K562 (cell line): ENCODE measurements at regions not wholly inside any gene's neighbourhood (a gene's known extent, or its start where the extent isn't known, plus 50 kb on each side); places are given as distances from the start of the nearest gene placed in this dataset.

Experiments
- ATAC-seq: fragments of 200-7000 bp; cut with Tn5 transposase; 3 replicates; pipeline ENCODE4 v1.9.1; 2020; ENCODE audit warnings: moderate library complexity
- BruUV-seq: library from RNA; stranded (reverse); fragments of 400-500 nt; replicated peaks from 2 replicates; lab custom pipeline; 2021; lab: Mats Ljungman, UMichigan
- CTCF ChIA-PET: fragments of 300-600 bp; formaldehyde crosslinking; extraction: SDS; loops from one replicate; lab custom pipeline; 2021; ENCODE audit warnings: low intra/inter-chr PET ratio; lab: Yijun Ruan, JAX
- POLR2A ChIA-PET: fragments of 300-600, 350-650 bp; sonication (Branson Sonifier 250); formaldehyde crosslinking; extraction: SDS; loops from one replicate; lab custom pipeline; 2021; ENCODE audit warnings: antibody characterized with exemption, inconsistent platforms; lab: Yijun Ruan, JAX
- DNase-seq, 4 experiments: peaks; one replicate each; pipeline versions ENCODE4 v3.0.0 to v3.0.0-alpha.2; 2011 to 2018; ENCODE audit warnings: low spot score in 3 of 4, mixed read lengths in 3 of 4; ENCODE audit errors: extremely low read depth in 1 of 4
- FAIRE-seq: peaks from 2 replicates; lab custom pipeline; 2011; peaks lifted over from hg19 to GRCh38; lab: Jason Lieb, UNC
- H2AFZ ChIP-seq: 2 replicates; pipeline ENCODE4 v1.6.0; 2011; ENCODE audit warnings: low read depth, low read length, control low read depth, inconsistent platforms
- H3K27ac ChIP-seq: fragments of 200-600 bp; 3 replicates; pipeline ENCODE4 v1.8.0; 2011; ENCODE audit warnings: low read depth, mild to moderate bottlenecking, control low read depth, inconsistent platforms, low read length, moderate library complexity, mixed read lengths; ENCODE audit errors: extremely low read depth
- H3K27me3 ChIP-seq, 2 experiments: fragments of 300-600 bp in 1 of 2; 2 replicates in 1 of 2; 3 replicates in 1 of 2; pipeline versions ENCODE4 v1.6.0 to v1.8.0; 2011; ENCODE audit warnings: inconsistent platforms in 2 of 2, low read length in 2 of 2, mild to moderate bottlenecking in 1 of 2, mixed read lengths in 1 of 2, moderate library complexity in 1 of 2; ENCODE audit not compliant: control insufficient read depth in 2 of 2, insufficient read depth in 2 of 2
- H3K36me3 ChIP-seq: fragments of 300-600 bp; 3 replicates; pipeline ENCODE4 v1.8.0; 2011; ENCODE audit warnings: mild to moderate bottlenecking, low read length, inconsistent platforms; ENCODE audit not compliant: control insufficient read depth, insufficient read depth
- H3K4me1 ChIP-seq, 2 experiments: fragments of 200-600 bp in 1 of 2; replicated peaks in 1 of 2; 2 replicates in 1 of 2; 3 replicates in 1 of 2; pipeline versions ENCODE4 v1.5.1 to v1.8.0; 2011; ENCODE audit warnings: inconsistent platforms in 2 of 2, low read length in 2 of 2, mild to moderate bottlenecking in 1 of 2, mixed read lengths in 1 of 2, moderate library complexity in 1 of 2; ENCODE audit not compliant: control insufficient read depth in 2 of 2, insufficient read depth in 2 of 2
- H3K4me2 ChIP-seq: 2 replicates; pipeline ENCODE4 v1.6.1; 2011; ENCODE audit warnings: low read length, control low read depth, inconsistent platforms, mixed read lengths; ENCODE audit not compliant: insufficient read depth
- H3K4me3 ChIP-seq: fragments of 200-600 bp; sonication (generic), shearing (Covaris generic); 2 replicates; pipeline ENCODE4 v1.5.1; 2016; ENCODE audit warnings: control low read depth, inconsistent platforms
- H3K79me2 ChIP-seq: fragments of 200-600 bp; 3 replicates; pipeline ENCODE4 v1.8.0; 2011; ENCODE audit warnings: low read length, inconsistent platforms; ENCODE audit not compliant: control insufficient read depth, insufficient read depth
- H3K9ac ChIP-seq, 2 experiments: 2 replicates each; pipeline versions ENCODE4 v1.6.0 to v1.6.1; 2011; ENCODE audit warnings: low read depth in 2 of 2, low read length in 2 of 2, control low read depth in 1 of 2, inconsistent platforms in 1 of 2, mild to moderate bottlenecking in 1 of 2, mixed read lengths in 1 of 2; ENCODE audit not compliant: insufficient read depth in 1 of 2
- H3K9me1 ChIP-seq: one replicate; pipeline ENCODE4 v1.6.0; 2011; ENCODE audit warnings: inconsistent platforms, mild to moderate bottlenecking, low read length, moderate library complexity; ENCODE audit not compliant: control insufficient read depth, insufficient read depth
- H3K9me3 ChIP-seq: replicated peaks from 2 replicates; pipeline ENCODE4 v1.5.1; 2011; ENCODE audit warnings: low read depth, low read length, inconsistent platforms; ENCODE audit not compliant: control insufficient read depth, insufficient read depth
- H4K20me1 ChIP-seq: replicated peaks from 2 replicates; pipeline ENCODE4 v1.6.1; 2011; ENCODE audit warnings: low read length, inconsistent platforms, mixed read lengths; ENCODE audit not compliant: control insufficient read depth, insufficient read depth
- CREB3L1 ChIP-seq: fragments of 450-650 bp; IDR thresholded peaks from 2 replicates; pipeline ENCODE4 v1.6.1; 2014; ENCODE audit warnings: low read depth, mild to moderate bottlenecking, moderate library complexity, borderline replicate concordance
- GATAD2B ChIP-seq: fragments of 450-650 bp; IDR thresholded peaks from 2 replicates; pipeline ENCODE4 v1.6.1; 2017; ENCODE audit warnings: mild to moderate bottlenecking, borderline replicate concordance
- LARP7 ChIP-seq: fragments of 450-650 bp; IDR thresholded peaks from 2 replicates; pipeline ENCODE4 v1.6.1; 2016
- POLR2B ChIP-seq: fragments of 450-650 bp; IDR thresholded peaks from 2 replicates; pipeline ENCODE4 v1.6.1; 2018; ENCODE audit warnings: low read depth; ENCODE audit not compliant: partially characterized antibody
- SRSF1 ChIP-seq: fragments of 200-400 bp; formaldehyde crosslinking; IDR thresholded peaks from 2 replicates; pipeline ENCODE4 v1.6.1; 2017; ENCODE audit warnings: mild to moderate bottlenecking, low read depth, low read length, moderate library complexity
- whole genome bisulfite sequencing: fragments of 100-300 bp; shearing (Covaris generic); methylation state at CpG from one replicate; pipeline ENCODE4 v1.1.6; 2016; ENCODE audit warnings: low coverage, mixed read lengths; ENCODE audit not compliant: insufficient coverage; ENCODE audit errors: missing lambda C conversion rate; 5-methylcytosine and 5-hydroxymethylcytosine counted together
- in situ Hi-C: fragments of 300-500 bp; cut with MboI; formaldehyde crosslinking; loops from 4 replicates; pipeline ENCODE4 v1.15.0; 2018; ENCODE audit warnings: inconsistent platforms, mixed read lengths
- intact Hi-C: fragments of 100-400 bp; cut with micrococcal nuclease; formaldehyde crosslinking; loops from 2 replicates; pipeline ENCODE4 v1.14.2; 2022

- TF ChIP-seq SRSF1 (no peak), LARP7 (no peak), CREB3L1 (no peak), POLR2B (no peak)
Measured at GRCh38 chr1:30244801-30245200, 478.6 kb downstream of the MATN1 start (continued).

- Histone ChIP-seq H3K9me3 (no peaks in the 10 kb centered on the region), H3K9me1 (no peaks in the 10 kb centered on the region), H2AFZ (no peak overlapping the region), H3K4me2 (no peak overlapping the region), H3K4me3 (no peak overlapping the region), H3K9ac (no peak overlapping the region), H3K27ac (no peak overlapping the region), H3K4me1 (no peaks in the 10 kb centered on the region), H3K36me3 (no peaks in the 10 kb centered on the region), H3K79me2 (no peaks in the 10 kb centered on the region), H3K27me3 (peaks cover 28 to 70% of the 10 kb centered on the region in 2 experiments), H4K20me1 (peaks cover 3% of the 10 kb centered on the region; the same call in 1 of the 2 replicates)
- no peak for ATAC-seq
- no peak for FAIRE-seq
- intact Hi-C loops (no loop called here), in situ Hi-C loops (no loop called here)
- 0% methylated on average over 5 of the region's 5 CpGs for WGBS
- BruUV-seq: no TSS peak
- no peak for DNase-seq
- POLR2A ChIA-PET: interaction anchor here (0.8 to 1.1 kb wide), 2 partner anchors 8 to 758 kb away, joined by 3 to 9 read pairs; no protein-coding TSS in a partner anchor
- TF ChIP-seq GATAD2B: no peak
- CTCF ChIA-PET: no interaction called here
Measured at GRCh38 chr1:30242722-30243457, 480.5 kb downstream of the MATN1 start.
